Panc1 (cell line): ENCODE measurements at regions not wholly inside any gene's neighbourhood (a gene's known extent, or its start where the extent isn't known, plus 50 kb on each side); places are given as distances from the start of the nearest gene placed in this dataset.
A peak's percentile ranks its signal among the peaks of the same experiment; 100 is the strongest.

Experiments used
- ATAC-seq: fragments of 200-7000 bp; cut with Tn5 transposase; 2 replicates; pipeline ENCODE4 v1.9.1; 2020; ENCODE audit warnings: mild to moderate bottlenecking, moderate library complexity
- BruUV-seq: library from RNA; stranded (reverse); fragments of 400-500 nt; replicated peaks from 2 replicates; lab custom pipeline; 2021; lab: Mats Ljungman, UMichigan
- CTCF ChIA-PET: fragments of 300-600 bp; sonication (Branson Sonifier 250); formaldehyde crosslinking; loops from one replicate; lab custom pipeline; 2022; ENCODE audit warnings: antibody characterized with exemption; lab: Charles Lee
- POLR2A ChIA-PET: fragments of 300-600 bp; sonication (Branson Sonifier 250); formaldehyde crosslinking; loops from one replicate; lab custom pipeline; 2022; ENCODE audit warnings: antibody characterized with exemption; lab: Charles Lee
- DNase-seq: peaks from one replicate; pipeline ENCODE4 v3.0.0-alpha.2; 2010; ENCODE audit warnings: low read depth, low spot score
- H3K27ac ChIP-seq: 2 replicates; pipeline ENCODE4 v1.5.1; 2011; ENCODE audit warnings: mild to moderate bottlenecking, low read length, inconsistent platforms
- H3K27me3 ChIP-seq: fragments of 200-500 bp; sonication (Bioruptor generic); 2 replicates; pipeline ENCODE4 v1.6.0; 2014; ENCODE audit warnings: low read length, inconsistent platforms; ENCODE audit not compliant: control insufficient read depth, insufficient read depth
- H3K36me3 ChIP-seq: fragments of 200-500 bp; sonication (Bioruptor generic); 2 replicates; pipeline ENCODE4 v1.5.1; 2014; ENCODE audit warnings: inconsistent platforms, mild to moderate bottlenecking, low read length, moderate library complexity; ENCODE audit not compliant: control insufficient read depth, insufficient read depth
- H3K4me1 ChIP-seq: 2 replicates; pipeline ENCODE4 v1.5.1; 2011; ENCODE audit warnings: inconsistent platforms, mild to moderate bottlenecking, low read length, moderate library complexity; ENCODE audit not compliant: control insufficient read depth, insufficient read depth
- H3K4me3 ChIP-seq, 2 experiments: 2 replicates each; pipeline ENCODE4 v1.5.1; 2011 to 2012; ENCODE audit warnings: low read depth in 2 of 2, low read length in 2 of 2, mild to moderate bottlenecking in 2 of 2, inconsistent platforms in 1 of 2, moderate library complexity in 1 of 2
- H3K9me3 ChIP-seq: fragments of 200-500 bp; sonication (Bioruptor generic); 2 replicates; pipeline ENCODE4 v1.5.1; 2014; ENCODE audit warnings: low read depth, mild to moderate bottlenecking, inconsistent platforms, low read length, moderate library complexity; ENCODE audit not compliant: control insufficient read depth, insufficient read depth
- CTCF ChIP-seq: fragments of 450-650 bp; IDR thresholded peaks from 2 replicates; pipeline ENCODE4 v1.5.1; 2017; ENCODE audit warnings: mild to moderate bottlenecking
- POLR2AphosphoS5 ChIP-seq: IDR thresholded peaks from 2 replicates; pipeline ENCODE4 v1.6.1; 2012; ENCODE audit warnings: mild to moderate bottlenecking, low read depth, low read length, moderate library complexity
- REST ChIP-seq, 2 experiments: IDR thresholded peaks; 2 replicates each; pipeline ENCODE4 v1.6.1; 2011 to 2012; ENCODE audit warnings: low read depth in 2 of 2, control low read depth in 1 of 2, low read length in 1 of 2, mild to moderate bottlenecking in 1 of 2, moderate library complexity in 1 of 2; ENCODE audit not compliant: insufficient read depth in 1 of 2
- SIN3A ChIP-seq: IDR thresholded peaks from 2 replicates; pipeline ENCODE4 v1.6.1; 2012; ENCODE audit warnings: low read depth, mild to moderate bottlenecking, low read length, moderate library complexity, borderline replicate concordance; ENCODE audit not compliant: insufficient read depth
- TCF7L2 ChIP-seq: IDR thresholded peaks from 2 replicates; pipeline ENCODE4 v1.6.1; 2011; ENCODE audit warnings: mild to moderate bottlenecking, low read depth, low read length, inconsistent platforms
- in situ Hi-C: cut with HindIII; loops from 2 replicates; pipeline ENCODE4 v1.10.0; 2016; ENCODE audit warnings: low sequenced_read_pairs, low pct_unique_long_range_greater_than_20kb
- intact Hi-C: fragments of 100-400 bp; cut with micrococcal nuclease; formaldehyde crosslinking; loops from one replicate; pipeline ENCODE4 v1.10.0; 2022; ENCODE audit not compliant: unreplicated experiment

- Histone ChIP-seq H3K27ac (no peak overlapping the region), H3K4me3 (no peak overlapping the region), H3K36me3 (no peaks in the 10 kb centered on the region), H3K9me3 (no peaks in the 10 kb centered on the region), H3K27me3 (no peaks in the 10 kb centered on the region), H3K4me1 (no peaks in the 10 kb centered on the region)
- intact Hi-C loops = no loop called here
- in situ Hi-C loops = no loop called here
- TF ChIP-seq SIN3A (no peak), POLR2AphosphoS5 (no peak), REST (IDR thresholded peaks at IDR 0.05; ENCODE audit: insufficient read depth in 1 of 2, low read depth in 2 of 2, low read length in 1 of 2) (peak; percentile 82 to 88), TCF7L2 (no peak), CTCF (no peak)
- DNase-seq (no peak), ATAC-seq (no peak)
- ChIA-PET CTCF (no interaction called here), POLR2A (no interaction called here)
- no TSS peak for BruUV-seq
Observed at GRCh38 chr12:118645219-118645618, 268.9 kb downstream of the SUDS3 start.

- intact Hi-C loops = no loop called here
- ChIA-PET POLR2A (no interaction called here), CTCF (no interaction called here)
- Histone ChIP-seq H3K9me3 (no peaks in the 10 kb centered on the region), H3K4me1 (no peaks in the 10 kb centered on the region), H3K27me3 (no peaks in the 10 kb centered on the region), H3K4me3 (no peak overlapping the region), H3K27ac (no peak overlapping the region), H3K36me3 (no peaks in the 10 kb centered on the region)
- no peak for TF ChIP-seq CTCF
- TF ChIP-seq REST (IDR thresholded peaks at IDR 0.05; ENCODE audit: insufficient read depth in 1 of 2, low read depth in 2 of 2, low read length in 1 of 2) = no peak
- BruUV-seq = no TSS peak
- no peak for ATAC-seq
- in situ Hi-C loops = no loop called here
- DNase-seq = no peak
Observed at GRCh38 chr12:118649765-118650585, 273.6 kb downstream of the SUDS3 start.
